ENCODE measurements at regions not wholly inside any gene's neighbourhood (a gene's known extent, or its start where the extent isn't known, plus 50 kb on each side); places are given as distances from the start of the nearest gene placed in this dataset.

DNA sequence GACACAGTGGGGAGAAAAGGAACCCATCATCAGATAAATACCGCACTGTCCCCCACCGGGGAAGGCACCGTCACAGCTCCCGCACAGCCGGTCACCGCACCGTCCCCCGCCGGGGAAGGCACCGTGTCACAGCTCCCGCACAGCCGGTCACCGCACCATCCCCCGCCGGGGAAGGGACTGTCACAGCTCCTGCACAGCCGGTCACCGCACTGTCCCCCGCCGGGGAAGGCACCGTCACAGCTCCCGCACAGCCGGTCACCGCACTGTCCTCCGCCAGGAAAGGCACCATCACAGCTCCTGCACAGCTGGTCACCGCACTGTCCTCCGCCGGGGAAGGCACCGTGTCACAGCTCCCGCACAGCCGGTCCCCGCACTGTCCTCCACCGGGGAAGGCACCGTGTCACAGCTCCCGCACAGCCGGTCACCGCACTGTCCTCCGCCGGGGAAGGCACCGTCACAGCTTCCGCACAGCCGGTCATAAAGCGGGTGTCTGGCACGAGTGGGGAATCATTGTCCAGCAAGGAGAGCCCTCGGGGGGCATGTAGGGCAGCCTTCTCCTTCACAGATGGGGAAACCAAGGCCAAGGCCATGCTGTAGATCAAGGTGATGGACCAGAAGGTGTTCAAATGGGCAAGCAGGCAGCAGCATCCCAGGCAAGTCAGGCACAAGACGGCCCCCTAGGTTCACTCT is 280.1 kb downstream of the NPHP4 start:
- no peak overlapping the region for H3K4me3 ChIP-seq (ENCODE audit: low read depth, low read length)
- TF ChIP-seq, protein P1, sequence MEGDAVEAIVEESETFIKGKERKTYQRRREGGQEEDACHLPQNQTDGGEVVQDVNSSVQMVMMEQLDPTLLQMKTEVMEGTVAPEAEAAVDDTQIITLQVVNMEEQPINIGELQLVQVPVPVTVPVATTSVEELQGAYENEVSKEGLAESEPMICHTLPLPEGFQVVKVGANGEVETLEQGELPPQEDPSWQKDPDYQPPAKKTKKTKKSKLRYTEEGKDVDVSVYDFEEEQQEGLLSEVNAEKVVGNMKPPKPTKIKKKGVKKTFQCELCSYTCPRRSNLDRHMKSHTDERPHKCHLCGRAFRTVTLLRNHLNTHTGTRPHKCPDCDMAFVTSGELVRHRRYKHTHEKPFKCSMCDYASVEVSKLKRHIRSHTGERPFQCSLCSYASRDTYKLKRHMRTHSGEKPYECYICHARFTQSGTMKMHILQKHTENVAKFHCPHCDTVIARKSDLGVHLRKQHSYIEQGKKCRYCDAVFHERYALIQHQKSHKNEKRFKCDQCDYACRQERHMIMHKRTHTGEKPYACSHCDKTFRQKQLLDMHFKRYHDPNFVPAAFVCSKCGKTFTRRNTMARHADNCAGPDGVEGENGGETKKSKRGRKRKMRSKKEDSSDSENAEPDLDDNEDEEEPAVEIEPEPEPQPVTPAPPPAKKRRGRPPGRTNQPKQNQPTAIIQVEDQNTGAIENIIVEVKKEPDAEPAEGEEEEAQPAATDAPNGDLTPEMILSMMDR (IDR thresholded peaks at IDR 0.05; ENCODE audit: insufficient read depth, low read depth, low read length, missing control alignments): no peak
- DNase-seq (ENCODE audit: low read depth): no peak

DNA sequence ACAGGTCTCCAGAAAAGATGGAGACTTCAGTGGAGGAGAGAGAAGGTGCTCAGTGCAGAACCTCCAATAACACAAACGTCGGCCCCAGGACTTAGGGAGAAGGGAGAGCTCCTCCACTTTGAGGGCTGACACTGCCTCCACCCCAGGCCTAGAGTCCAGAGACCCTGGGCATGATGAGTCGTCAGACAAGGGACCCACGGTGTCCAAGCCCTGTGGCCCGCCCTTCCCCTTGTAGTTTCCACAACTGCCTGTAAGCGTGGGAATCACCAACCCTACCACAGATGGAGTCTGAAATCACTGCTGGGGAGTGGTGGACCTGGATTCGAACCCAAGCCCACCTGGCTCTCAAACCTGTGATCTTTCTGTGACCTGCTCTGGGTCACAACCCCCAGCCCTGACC is 281.1 kb downstream of the NPHP4 start:
- DNase-seq (ENCODE audit: low read depth): no peak
- TF ChIP-seq, protein P1 (IDR thresholded peaks at IDR 0.05; ENCODE audit: insufficient read depth, low read depth, low read length, missing control alignments): no peak
- no peak overlapping the region for H3K4me3 ChIP-seq (ENCODE audit: low read depth, low read length)

DNA sequence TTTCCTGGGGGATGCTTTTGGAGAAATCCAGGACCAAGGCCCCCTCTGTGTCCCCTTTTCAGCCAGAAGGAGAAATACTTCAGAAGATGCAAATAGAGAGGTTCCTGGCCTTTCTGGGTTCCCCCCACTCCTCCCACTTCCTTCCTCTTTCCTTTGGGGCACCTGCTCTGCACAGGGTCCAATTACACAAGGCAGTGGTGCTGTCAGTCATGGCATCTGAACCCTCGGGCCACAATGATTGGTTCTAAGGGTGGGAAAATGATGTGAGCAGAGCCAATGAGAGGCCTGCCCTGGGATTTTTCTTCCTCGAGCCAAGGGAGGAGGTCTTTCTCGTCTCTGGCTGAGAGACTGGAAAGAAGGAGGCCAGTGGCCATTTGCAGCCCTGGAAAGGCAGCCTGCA is 282.2 kb downstream of the NPHP4 start:
- no peak for DNase-seq (ENCODE audit: low read depth)
- no peak overlapping the region for H3K4me3 ChIP-seq (ENCODE audit: low read depth, low read length)

DNA sequence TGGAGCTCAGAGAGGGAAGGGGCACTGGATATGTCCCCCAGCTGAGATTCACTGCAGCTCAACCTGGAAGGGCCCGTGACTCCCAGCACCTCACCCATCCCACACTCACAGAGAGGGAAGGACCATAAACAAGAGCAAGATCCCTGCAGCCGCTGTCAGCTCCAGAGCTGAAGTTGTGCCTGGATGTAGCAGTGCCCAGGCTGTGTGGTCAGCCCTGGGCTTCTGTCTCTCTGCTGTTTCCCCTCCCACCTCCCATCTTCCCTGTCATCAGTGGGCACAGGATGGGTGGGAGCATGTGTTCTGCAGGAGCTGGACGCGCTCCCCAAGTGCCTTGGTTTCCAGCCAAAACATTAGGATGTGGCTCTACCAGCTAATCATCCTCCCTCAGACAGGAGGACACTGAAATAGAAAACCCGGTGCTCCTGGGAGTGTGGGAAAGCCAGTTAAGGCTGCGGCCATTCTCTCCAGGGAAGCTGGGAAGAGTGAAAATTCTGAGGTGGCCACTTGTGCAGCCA is 282.7 kb downstream of the NPHP4 start:
- DNase-seq (ENCODE audit: low read depth): no peak
- no peak overlapping the region for H3K4me3 ChIP-seq (ENCODE audit: low read depth, low read length)
- TF ChIP-seq, protein P1 (IDR thresholded peaks at IDR 0.05; ENCODE audit: insufficient read depth, low read depth, low read length, missing control alignments): no peak

More for the DNA sequence above, 282.2 kb downstream of the NPHP4 start:
- TF ChIP-seq, protein P1 (IDR thresholded peaks at IDR 0.05; ENCODE audit: insufficient read depth, low read depth, low read length, missing control alignments): no peak

DNA sequence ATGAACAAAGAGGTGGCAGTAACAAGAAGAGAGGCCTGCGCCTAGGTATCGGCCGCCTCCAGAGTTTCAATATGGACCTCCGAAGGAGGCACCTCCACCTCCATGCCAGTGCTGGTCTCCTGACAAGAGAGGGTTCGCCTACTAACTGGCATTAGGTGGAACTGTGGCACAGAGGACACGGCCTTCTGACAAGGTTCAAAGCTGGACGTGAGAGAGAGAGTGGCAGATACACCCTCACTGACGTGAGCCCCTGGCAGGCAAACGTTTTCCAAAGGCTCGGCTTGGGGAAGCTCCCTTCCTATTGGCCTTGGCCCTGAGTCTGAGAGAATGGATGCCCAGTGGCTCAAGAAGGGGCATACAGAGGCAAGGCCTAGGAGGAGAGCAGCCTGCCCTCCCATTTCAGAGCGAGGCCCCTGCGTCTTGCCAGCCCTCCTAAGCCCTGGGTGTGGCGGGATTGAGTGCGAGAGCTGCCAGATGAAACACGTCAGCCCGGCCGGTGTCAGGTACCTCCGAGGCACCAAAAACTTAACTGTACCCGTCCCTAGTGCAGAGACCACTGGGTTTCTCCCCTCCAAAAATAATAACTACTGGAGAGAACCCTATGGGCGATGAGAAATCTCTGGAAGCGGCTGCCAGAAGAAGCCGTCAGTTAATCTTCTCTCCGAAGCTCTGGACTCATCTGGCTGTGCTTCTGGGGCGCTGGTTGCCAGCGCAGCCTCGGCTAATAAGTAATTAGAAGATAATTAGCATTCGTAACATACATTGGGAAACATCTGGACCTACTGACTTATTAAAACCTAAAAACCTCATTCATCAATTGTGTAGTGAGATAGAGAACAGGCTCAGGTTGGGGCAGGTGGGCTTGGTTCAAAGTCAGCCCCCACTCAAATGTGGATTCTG is 283.6 kb downstream of the NPHP4 start:
- TF ChIP-seq, protein P1 (IDR thresholded peaks at IDR 0.05; ENCODE audit: insufficient read depth, low read depth, low read length, missing control alignments): no peak
- DNase-seq (ENCODE audit: low read depth): no peak
- no peak overlapping the region for H3K4me3 ChIP-seq (ENCODE audit: low read depth, low read length)

DNA sequence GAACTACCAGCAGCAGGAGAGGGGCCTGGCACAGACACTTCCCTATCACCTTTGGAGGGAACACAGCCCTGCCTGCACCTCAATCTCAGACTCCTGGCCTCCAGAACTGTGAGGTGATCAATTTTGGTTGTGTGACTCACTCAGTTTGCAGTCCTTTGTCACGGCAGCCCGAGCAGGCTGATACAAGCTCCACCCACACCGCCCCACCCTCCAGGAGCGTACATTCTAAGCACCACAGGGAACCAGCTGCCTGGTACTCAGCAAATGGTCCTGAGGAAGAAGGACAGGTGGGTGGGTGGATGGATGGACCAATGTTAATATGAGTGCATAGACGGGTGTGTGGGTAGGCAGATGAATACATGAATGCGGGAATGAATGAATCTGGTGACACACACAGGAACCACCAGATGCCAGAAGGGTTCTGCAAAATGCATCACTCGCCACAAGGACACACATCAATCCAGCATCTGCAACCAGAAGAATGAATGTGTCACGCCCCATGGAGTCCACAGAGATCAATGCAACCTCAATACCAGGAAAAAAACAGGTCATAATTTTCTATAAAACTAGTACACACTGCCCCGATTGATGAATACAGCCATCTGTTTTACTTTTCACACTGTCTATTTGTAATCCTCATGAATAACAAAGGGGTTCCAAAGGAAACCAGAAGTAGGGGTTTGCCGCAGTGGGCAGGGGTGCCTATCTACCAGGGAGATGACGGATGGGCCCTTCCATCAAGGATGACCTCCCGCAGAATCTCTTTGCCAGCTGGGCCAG is 284.5 kb downstream of the NPHP4 start:
- no peak overlapping the region for H3K4me3 ChIP-seq (ENCODE audit: low read depth, low read length)
- TF ChIP-seq, protein P1 (IDR thresholded peaks at IDR 0.05; ENCODE audit: insufficient read depth, low read depth, low read length, missing control alignments): no peak
- no peak for DNase-seq (ENCODE audit: low read depth)

Measured in GM12865 (cell line).